ENCODE measurements at regions not wholly inside any gene's neighbourhood (a gene's known extent, or its start where the extent isn't known, plus 50 kb on each side); places are given as distances from the start of the nearest gene placed in this dataset.

DNA sequence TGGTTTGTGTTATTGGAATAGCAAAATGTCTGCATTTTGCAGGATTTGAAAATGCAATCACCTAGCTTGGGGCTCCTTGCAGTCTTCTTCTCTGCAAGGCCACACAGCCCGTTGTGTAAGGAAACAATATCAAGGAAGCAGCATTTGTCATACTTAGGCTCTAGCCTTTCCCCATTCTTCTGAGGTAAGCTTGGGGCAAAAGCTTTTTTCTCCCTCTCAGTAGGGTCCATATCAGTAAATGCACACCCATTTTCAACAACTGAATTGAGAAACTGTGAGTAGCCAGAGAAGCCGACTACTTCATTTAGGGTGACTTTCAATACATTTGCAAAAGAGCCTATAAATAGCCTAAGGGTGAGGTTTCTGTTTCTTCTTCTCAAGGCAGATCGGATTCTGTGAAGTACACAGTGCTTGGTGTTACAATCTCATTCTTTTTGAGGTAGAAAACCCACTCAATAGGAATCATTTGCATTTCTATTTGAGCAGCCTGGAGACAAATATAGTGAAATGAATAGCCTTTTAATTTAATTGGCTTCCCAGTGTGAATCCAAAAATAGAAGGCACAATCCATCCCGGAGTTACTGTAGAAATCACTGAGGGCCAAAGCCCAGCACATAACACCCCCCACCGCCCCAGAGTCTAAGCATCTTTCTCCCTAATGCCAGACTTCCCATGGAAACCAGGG lies 61.8 kb downstream of the BTBD3 start:
- TF ChIP-seq, protein P1, sequence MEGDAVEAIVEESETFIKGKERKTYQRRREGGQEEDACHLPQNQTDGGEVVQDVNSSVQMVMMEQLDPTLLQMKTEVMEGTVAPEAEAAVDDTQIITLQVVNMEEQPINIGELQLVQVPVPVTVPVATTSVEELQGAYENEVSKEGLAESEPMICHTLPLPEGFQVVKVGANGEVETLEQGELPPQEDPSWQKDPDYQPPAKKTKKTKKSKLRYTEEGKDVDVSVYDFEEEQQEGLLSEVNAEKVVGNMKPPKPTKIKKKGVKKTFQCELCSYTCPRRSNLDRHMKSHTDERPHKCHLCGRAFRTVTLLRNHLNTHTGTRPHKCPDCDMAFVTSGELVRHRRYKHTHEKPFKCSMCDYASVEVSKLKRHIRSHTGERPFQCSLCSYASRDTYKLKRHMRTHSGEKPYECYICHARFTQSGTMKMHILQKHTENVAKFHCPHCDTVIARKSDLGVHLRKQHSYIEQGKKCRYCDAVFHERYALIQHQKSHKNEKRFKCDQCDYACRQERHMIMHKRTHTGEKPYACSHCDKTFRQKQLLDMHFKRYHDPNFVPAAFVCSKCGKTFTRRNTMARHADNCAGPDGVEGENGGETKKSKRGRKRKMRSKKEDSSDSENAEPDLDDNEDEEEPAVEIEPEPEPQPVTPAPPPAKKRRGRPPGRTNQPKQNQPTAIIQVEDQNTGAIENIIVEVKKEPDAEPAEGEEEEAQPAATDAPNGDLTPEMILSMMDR (IDR thresholded peaks at IDR 0.05): no peak
- no peak for TF ChIP-seq POLR2A (IDR thresholded peaks at IDR 0.05)

Data from lower leg skin (tissue), 3 donors.